Fibroblast of skin of left quadriceps (primary cell): ENCODE measurements at regions not wholly inside any gene's neighbourhood (a gene's known extent, or its start where the extent isn't known, plus 50 kb on each side); places are given as distances from the start of the nearest gene placed in this dataset.

Experiments used
- DNase-seq, 2 experiments: peaks; one replicate each; pipeline ENCODE4 v3.0.0-alpha.2; 2013; ENCODE audit warnings: low read depth in 2 of 2

DNA sequence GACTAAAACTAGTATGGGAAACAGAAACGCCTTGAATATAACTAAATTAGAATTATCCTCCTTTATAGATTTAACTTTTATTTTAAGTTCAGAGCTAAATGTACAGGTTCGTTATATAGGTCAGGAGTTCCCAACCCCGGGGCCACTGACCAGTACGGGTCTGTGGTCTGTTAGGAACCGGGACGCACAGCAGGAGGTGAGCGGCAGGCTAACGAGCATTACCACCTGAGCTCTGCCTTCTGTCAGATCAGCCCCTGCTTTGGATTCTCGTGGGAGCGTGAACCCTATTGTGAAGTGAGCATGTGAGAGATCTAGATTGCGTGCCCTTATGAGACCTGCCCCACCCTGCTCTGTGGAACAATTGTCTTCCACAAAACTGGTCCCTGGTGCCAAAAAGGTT is 51.0 kb downstream of the FAT4 start:
- no peak for DNase-seq

GRCh38 chr4:125368146-125368545 is 53.4 kb downstream of the FAT4 start:
- DNase-seq = no peak

GRCh38 chr4:125368671-125369081 is 53.9 kb downstream of the FAT4 start:
- DNase-seq = peak; percentile 67 to 79

DNA sequence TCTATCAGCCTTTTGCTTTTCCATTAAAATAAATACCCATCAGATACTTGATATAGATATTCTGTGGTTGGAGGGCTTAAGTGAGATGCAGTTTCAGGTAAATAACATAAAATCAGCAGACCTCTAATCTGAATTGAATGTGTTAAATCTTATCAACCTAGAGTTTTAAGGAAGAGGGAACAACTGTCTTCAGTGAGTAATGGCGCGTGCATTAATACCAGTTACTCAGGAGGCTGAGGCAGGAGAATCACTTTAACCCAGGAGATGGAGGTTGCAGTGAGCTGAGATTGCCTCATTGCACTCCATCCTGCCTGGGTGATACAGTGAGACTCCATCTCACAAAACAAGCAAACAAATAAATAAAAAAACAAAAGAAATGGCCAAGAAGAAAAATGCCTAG is 54.3 kb downstream of the FAT4 start:
- no peak for DNase-seq

GRCh38 chr4:125370478-125370877 is 55.7 kb downstream of the FAT4 start:
- DNase-seq = no peak

- DNase-seq = no peak
Measured at GRCh38 chr4:125382995-125383394, 68.2 kb downstream of the FAT4 start.

GRCh38 chr4:125387770-125388169 is 73.0 kb downstream of the FAT4 start:
- DNase-seq = peak in 1 of 2 experiments; percentile 29

GRCh38 chr4:125388613-125389012 is 73.9 kb downstream of the FAT4 start:
- peak; percentile 94 to 95 for DNase-seq

DNA sequence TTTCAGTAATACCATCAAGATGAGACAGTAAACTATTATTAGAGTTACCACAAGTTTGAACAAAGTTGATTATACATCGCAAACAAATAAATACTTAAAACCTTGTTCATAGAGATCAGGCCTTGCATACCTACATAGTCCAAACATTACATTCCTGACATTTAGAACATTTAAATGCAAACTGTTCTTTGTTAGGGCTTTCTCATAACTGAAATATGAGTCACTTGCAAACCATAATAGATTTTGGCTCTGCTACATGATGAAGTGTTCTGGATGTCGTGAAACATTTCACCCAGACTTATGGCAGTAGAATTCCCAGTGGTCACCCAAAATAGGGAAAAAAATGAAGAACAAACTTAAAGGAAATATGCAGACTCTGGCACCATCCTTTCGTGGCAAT is 75.0 kb downstream of the FAT4 start:
- peak; percentile 95 for DNase-seq

- no peak for DNase-seq
Measured at GRCh38 chr4:125390126-125390525, 75.4 kb downstream of the FAT4 start.

DNA sequence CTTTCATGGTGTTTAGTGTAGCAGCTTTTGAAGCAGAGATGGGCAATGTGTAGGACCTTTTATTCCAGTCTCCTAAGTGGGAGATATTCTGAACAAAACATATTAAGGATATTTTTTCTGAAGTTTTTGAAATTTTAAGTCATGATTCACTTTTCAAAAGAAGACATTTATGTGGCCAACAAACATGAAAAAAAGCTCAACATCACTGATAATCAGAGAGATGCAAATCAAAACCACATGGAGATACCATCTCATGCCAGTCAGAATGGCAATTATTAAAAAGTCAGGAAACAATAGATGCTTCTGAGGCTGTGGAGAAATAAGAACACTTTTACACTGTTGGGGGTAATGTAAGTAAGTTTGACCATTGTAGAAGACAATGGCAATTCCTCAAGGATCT is 76.0 kb downstream of the FAT4 start:
- DNase-seq = no peak

GRCh38 chr4:125392694-125393093 is 77.9 kb downstream of the FAT4 start:
- no peak for DNase-seq

GRCh38 chr4:125393825-125394224 is 79.1 kb downstream of the FAT4 start:
- DNase-seq = no peak

- DNase-seq = no peak
Measured at GRCh38 chr4:125397226-125397625, 82.5 kb downstream of the FAT4 start.

DNA sequence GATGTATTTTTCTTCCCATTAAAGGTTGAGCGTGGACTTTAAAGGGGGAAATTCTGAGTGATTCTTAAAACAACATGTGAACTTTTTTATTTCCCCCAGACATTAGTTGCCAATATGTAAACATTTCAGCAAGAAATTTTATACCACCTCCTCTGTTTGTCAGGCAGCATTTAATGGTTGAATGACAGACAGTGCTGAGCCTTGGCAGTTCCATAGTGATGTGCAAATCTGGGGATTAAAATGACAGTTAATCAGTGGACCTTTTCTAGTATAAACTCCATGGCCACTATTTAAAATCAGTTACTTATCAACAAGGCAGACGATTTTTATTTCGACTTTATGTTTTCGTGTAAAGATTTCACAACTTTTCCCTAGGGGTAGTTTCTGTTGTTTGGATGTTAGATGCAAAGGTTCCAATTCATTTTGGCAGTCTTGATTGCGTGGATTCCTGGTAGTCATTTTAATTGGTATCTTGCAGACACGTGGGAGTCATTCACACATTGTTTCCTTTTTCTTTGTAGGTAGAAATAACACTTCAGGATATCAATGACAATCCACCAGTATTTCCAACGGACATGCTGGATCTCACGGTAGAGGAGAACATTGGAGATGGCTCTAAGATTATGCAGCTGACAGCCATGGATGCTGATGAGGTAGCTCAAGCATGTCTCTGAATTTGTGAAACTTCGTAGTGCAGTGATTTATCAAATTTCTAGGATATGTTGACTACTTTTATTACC is 83.7 kb downstream of the FAT4 start:
- no peak for DNase-seq

- no peak for DNase-seq
Measured at GRCh38 chr4:125400756-125401155, 86.0 kb downstream of the FAT4 start.

DNA sequence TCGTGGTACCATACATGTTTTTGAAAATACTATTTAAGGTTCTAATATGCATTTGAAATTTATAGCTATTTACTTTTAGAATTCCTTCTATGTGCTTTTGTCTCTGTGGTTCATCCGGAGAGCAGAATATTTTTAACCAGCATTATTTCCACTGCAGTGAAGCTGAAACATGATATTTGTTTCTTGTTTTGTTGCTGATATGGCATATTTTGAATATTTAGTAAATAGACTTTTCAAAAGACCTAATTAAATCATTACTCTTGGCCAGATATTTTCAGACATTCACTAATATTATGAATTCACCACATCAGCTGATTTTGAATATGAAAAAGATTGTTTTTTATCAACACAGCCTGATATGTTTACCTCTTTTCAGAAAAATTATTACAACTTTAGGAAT is 87.0 kb downstream of the FAT4 start:
- DNase-seq = no peak

- no peak for DNase-seq
Measured at GRCh38 chr4:125420526-125420925, 105.8 kb downstream of the FAT4 start.

GRCh38 chr4:125421547-125421946 is 106.8 kb downstream of the FAT4 start:
- DNase-seq = no peak

- no peak for DNase-seq
Measured at GRCh38 chr4:125423124-125423523, 108.4 kb downstream of the FAT4 start.

DNA sequence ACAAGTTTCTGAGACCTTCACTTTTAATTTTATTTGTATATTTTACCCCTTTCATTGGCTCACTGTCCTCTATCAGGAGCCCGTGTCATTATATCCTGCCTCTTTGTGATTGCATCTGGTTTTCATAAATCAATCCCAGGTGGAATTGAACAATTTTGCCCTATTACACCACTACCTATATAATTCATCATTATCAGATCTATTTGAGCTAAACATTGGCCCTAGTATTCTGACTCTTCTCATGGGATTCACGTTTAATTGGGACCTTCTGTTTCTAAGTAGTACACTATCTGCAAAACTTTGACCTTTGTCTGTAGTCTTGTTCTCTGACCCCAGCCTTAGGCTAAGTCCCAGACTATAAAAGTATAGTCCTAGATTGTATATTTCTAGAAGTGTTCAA is 114.1 kb downstream of the FAT4 start:
- DNase-seq = no peak

DNA sequence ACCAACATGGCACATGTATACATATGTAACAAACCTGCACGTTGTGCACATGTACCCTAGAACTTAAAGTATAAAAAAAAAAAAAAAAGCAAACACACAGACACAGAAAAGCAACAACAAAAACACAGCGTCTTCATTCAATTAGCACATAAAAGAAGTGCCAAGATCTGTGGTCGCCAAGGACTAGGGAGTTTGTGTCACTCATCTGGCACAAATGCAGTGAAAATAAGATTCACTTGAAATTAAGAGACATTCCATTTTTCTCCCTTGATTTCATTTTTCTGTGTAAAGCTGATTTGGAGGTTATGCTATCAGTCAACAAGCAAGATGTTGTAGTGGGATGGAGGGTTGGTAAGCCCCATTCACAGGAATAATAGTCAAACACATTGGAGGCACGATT is 115.3 kb downstream of the FAT4 start:
- DNase-seq = no peak

GRCh38 chr4:125432078-125432477 is 117.3 kb downstream of the FAT4 start:
- DNase-seq = no peak

DNA sequence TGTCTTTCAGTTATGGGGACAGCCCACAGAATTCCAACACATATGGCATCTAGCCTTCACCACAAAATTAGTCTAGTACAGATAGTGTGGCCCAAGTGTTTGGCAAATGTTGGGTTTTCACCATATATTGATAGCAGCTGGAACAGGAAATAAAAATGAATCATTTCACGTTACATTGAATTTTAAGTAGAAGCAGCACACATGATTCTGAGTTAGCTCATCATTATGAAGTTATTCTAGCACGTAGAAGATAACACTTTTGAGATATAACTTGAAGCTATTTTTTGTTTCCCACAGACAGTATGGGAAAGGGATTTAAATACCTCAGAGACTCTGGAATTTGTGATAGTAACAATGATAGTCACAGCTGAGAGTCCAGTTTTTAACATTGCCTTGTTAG is 118.7 kb downstream of the FAT4 start:
- DNase-seq = peak; percentile 67 to 76
